ENCODE measurements at regions not wholly inside any gene's neighbourhood (a gene's known extent, or its start where the extent isn't known, plus 50 kb on each side); places are given as distances from the start of the nearest gene placed in this dataset.

DNA sequence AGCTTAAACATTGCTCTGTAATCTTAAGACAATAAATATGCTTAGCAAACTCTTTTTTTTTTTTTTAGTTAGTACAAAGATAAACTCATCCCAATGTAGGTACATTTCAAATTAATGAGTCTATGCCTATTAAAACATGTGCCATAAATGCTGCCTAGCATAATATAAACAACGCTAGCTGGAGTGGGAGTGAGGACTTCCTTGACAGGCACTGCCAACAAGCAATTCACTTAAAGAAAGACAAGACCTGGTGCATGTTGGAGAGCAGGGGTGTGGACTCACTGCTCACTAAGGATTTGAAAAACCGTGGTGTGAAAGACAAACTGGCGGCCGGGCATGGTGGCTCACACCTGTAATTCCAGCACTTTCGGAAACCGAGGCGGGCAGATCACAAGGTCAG lies 187.2 kb upstream of the RGS6 start:
- no peak for TF ChIP-seq POLR2AphosphoS5 (IDR thresholded peaks at IDR 0.05)
- TF ChIP-seq, protein P1, sequence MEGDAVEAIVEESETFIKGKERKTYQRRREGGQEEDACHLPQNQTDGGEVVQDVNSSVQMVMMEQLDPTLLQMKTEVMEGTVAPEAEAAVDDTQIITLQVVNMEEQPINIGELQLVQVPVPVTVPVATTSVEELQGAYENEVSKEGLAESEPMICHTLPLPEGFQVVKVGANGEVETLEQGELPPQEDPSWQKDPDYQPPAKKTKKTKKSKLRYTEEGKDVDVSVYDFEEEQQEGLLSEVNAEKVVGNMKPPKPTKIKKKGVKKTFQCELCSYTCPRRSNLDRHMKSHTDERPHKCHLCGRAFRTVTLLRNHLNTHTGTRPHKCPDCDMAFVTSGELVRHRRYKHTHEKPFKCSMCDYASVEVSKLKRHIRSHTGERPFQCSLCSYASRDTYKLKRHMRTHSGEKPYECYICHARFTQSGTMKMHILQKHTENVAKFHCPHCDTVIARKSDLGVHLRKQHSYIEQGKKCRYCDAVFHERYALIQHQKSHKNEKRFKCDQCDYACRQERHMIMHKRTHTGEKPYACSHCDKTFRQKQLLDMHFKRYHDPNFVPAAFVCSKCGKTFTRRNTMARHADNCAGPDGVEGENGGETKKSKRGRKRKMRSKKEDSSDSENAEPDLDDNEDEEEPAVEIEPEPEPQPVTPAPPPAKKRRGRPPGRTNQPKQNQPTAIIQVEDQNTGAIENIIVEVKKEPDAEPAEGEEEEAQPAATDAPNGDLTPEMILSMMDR (IDR thresholded peaks at IDR 0.05) = no peak
- no peak for TF ChIP-seq POLR2A (IDR thresholded peaks at IDR 0.05)
- no peak for TF ChIP-seq EP300 (IDR thresholded peaks at IDR 0.05)
